WTC11 (cell line): ENCODE measurements at regions not wholly inside any gene's neighbourhood (a gene's known extent, or its start where the extent isn't known, plus 50 kb on each side); places are given as distances from the start of the nearest gene placed in this dataset.

Experiments used
- FOXP1 ChIP-seq: sonication (generic); formaldehyde crosslinking; IDR thresholded peaks from 2 replicates; pipeline ENCODE4 v1.8.0; 2022; ENCODE audit warnings: missing genetic modification reagents, mild to moderate bottlenecking, moderate library complexity, borderline replicate concordance
- MXD4 ChIP-seq: fragments of 250-450 bp; sonication (Bioruptor Pico); IDR thresholded peaks from 2 replicates; pipeline ENCODE4 v1.8.0; 2021; ENCODE audit warnings: mild to moderate bottlenecking, moderate library complexity, borderline replicate concordance
- NFYB ChIP-seq: sonication (generic); formaldehyde crosslinking; conservative IDR thresholded peaks from 2 replicates; pipeline ENCODE4 v1.8.0; 2022; ENCODE audit warnings: low read depth, missing genetic modification reagents
- OVOL2 ChIP-seq: fragments of 250-450 bp; sonication (Bioruptor Pico); IDR thresholded peaks from 2 replicates; pipeline ENCODE4 v1.9.0; 2021; ENCODE audit warnings: mild to moderate bottlenecking, borderline replicate concordance
- SMAD3 ChIP-seq: sonication (generic); formaldehyde crosslinking; IDR thresholded peaks from 2 replicates; pipeline ENCODE4 v1.8.0; 2022; ENCODE audit warnings: missing genetic modification reagents, mild to moderate bottlenecking, borderline replicate concordance
- ZNF263 ChIP-seq: sonication (generic); formaldehyde crosslinking; IDR thresholded peaks from 2 replicates; pipeline ENCODE4 v1.8.1; 2022; ENCODE audit warnings: low read depth, mild to moderate bottlenecking, moderate library complexity, missing genetic modification reagents
- TF ChIP-seq, protein P1 (sequence below): sonication (generic); formaldehyde crosslinking; IDR thresholded peaks from 2 replicates; pipeline ENCODE4 v1.8.0; 2022; ENCODE audit warnings: missing genetic modification reagents
- TF ChIP-seq, protein P2 (sequence below): fragments of 200-600 bp; IDR thresholded peaks from 2 replicates; pipeline ENCODE4 v1.8.0; 2022; ENCODE audit warnings: antibody characterized with exemption

DNA sequence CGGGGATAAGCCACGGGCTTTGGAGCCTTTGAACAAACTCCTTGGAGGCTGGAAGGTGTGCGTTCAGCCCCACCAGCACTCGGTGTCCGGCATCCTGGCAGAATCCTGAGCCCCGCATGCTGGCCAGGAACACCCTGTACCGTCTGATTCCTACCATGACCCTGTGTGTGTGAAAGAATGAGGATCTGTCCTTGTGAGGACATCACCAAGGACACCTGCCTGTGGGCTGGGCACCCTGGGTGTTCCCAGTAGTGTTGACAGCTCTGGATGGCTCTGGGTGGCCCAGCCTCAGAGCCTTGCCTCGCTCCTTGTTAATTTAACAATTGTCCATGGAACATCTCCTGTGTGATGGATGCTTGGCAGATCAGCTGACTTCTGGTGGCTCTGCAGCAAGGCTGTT is 234.3 kb downstream of the QKI start:
- TF ChIP-seq, protein P1, sequence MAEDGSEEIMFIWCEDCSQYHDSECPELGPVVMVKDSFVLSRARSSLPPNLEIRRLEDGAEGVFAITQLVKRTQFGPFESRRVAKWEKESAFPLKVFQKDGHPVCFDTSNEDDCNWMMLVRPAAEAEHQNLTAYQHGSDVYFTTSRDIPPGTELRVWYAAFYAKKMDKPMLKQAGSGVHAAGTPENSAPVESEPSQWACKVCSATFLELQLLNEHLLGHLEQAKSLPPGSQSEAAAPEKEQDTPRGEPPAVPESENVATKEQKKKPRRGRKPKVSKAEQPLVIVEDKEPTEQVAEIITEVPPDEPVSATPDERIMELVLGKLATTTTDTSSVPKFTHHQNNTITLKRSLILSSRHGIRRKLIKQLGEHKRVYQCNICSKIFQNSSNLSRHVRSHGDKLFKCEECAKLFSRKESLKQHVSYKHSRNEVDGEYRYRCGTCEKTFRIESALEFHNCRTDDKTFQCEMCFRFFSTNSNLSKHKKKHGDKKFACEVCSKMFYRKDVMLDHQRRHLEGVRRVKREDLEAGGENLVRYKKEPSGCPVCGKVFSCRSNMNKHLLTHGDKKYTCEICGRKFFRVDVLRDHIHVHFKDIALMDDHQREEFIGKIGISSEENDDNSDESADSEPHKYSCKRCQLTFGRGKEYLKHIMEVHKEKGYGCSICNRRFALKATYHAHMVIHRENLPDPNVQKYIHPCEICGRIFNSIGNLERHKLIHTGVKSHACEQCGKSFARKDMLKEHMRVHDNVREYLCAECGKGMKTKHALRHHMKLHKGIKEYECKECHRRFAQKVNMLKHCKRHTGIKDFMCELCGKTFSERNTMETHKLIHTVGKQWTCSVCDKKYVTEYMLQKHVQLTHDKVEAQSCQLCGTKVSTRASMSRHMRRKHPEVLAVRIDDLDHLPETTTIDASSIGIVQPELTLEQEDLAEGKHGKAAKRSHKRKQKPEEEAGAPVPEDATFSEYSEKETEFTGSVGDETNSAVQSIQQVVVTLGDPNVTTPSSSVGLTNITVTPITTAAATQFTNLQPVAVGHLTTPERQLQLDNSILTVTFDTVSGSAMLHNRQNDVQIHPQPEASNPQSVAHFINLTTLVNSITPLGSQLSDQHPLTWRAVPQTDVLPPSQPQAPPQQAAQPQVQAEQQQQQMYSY (CRISPR knock-in tag) = no peak
- TF ChIP-seq SMAD3 (CRISPR knock-in tag) (no peak), OVOL2 (CRISPR knock-in tag) (no peak), NFYB (CRISPR knock-in tag) (no peak), MXD4 (CRISPR knock-in tag) (no peak), ZNF263 (CRISPR knock-in tag) (no peak), FOXP1 (CRISPR knock-in tag) (no peak)
- TF ChIP-seq, protein P2, sequence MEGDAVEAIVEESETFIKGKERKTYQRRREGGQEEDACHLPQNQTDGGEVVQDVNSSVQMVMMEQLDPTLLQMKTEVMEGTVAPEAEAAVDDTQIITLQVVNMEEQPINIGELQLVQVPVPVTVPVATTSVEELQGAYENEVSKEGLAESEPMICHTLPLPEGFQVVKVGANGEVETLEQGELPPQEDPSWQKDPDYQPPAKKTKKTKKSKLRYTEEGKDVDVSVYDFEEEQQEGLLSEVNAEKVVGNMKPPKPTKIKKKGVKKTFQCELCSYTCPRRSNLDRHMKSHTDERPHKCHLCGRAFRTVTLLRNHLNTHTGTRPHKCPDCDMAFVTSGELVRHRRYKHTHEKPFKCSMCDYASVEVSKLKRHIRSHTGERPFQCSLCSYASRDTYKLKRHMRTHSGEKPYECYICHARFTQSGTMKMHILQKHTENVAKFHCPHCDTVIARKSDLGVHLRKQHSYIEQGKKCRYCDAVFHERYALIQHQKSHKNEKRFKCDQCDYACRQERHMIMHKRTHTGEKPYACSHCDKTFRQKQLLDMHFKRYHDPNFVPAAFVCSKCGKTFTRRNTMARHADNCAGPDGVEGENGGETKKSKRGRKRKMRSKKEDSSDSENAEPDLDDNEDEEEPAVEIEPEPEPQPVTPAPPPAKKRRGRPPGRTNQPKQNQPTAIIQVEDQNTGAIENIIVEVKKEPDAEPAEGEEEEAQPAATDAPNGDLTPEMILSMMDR = no peak
